Fibroblast of gingiva (primary cell): ENCODE measurements at regions not wholly inside any gene's neighbourhood (a gene's known extent, or its start where the extent isn't known, plus 50 kb on each side); places are given as distances from the start of the nearest gene placed in this dataset.
"Not testable (repeated sequence)": the region's sequence is repeated elsewhere in the genome, so short reads cannot be mapped to it uniquely, and the experiment has no call there.

Experiments
- DNase-seq: peaks from one replicate; pipeline ENCODE4 v3.0.0-alpha.2; 2011; ENCODE audit warnings: low read depth

DNA sequence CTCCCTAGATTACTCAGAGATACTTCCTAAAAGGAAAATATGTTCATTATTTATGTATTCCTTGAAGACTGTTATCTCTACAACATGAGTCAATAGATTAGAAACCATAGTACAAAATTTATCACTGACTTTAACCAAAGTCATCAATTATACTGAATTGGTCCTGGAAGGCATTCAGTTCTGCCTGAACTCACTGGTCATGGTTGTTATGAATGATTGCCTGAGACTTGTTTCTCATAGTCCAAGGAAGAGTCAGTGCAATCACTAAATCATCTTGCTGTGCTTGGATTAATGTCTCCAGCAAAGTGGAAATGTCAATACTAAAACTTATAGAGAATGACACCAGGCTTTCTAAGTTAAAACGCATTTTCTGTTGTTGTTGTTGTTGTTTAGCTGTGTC, 878.6 kb upstream of the MANEA start:
- DNase-seq, result no peak

DNA sequence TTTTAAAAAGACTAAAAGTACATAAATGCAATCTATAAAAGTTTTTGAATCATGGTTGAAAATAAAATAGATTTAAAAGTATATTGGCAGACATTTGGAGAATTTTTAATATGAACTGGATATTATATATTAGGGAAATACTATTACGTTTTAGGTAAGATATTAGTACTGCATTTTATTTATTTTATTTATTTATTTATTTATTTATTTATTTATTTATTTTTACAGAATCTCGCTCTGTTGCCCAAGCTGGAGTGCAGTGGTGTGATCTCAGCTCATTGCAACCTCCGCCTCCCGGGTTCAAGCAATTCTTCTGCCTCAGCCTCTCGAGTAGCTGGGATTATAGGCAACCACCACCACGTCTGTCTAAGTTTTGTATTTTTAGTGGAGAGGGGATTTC, 890.1 kb upstream of the MANEA start:
- DNase-seq, result not testable (repeated sequence)

DNA sequence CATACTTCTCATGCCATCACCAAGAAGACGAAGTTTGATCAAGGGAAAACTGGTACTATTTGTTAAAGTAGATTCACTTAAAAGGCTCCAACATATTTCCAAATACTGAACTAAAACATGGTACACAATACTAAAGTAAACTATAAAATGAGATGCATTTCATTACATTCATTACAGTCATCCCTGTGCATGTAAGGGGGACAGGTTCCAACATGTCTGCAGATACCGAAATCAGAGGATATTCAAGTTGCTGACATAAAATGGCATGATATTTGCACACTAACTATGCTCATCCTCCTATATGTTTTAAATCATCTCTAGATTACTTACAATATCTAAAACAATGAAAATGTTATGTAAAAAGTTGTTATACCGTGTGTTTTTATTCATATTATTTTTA, 893.9 kb upstream of the MANEA start:
- no peak for DNase-seq

DNA sequence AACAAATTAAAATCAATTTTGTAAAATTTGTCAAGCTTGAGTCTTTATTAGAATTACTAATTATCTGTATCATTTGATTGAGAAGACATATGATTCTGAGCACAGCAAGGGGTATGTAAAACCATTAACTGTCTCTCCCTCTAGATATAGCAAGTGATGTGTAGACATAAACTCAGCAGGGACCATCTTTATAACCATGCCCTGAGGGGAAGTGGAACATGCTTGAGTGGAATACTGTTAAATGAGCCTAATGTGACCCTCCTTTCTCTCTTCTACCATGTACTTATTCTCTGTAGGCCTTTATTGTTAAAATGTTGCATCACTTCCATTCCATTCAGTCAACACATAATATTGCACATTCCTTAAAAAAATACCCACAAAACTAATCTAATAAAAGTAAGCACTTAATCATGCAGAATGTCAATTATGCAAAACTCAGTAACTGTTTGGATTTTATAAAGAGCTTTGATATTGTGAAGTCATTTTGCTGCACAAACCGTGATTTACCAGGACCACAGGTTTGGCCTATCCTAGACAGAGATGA, 896.6 kb upstream of the MANEA start:
- no peak for DNase-seq

DNA sequence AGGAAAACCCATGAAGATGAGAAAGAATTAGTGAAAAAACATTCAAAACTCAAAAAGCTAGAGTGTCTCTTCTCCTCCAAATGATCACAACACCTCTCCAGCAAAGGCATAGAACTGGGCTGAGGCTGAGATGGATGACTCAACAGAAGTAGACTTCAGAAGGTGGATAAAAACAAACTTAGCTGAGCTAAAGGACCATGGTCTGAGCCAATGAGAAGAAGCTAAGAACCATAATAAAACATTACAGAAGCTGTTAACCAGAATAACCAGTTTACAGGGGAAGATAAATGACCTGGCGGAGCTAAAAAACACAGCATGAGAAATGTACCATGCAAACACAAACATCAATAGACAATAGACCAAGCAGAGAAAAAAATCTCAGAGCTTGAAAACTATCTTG, 904.1 kb upstream of the MANEA start:
- DNase-seq, result no peak

DNA sequence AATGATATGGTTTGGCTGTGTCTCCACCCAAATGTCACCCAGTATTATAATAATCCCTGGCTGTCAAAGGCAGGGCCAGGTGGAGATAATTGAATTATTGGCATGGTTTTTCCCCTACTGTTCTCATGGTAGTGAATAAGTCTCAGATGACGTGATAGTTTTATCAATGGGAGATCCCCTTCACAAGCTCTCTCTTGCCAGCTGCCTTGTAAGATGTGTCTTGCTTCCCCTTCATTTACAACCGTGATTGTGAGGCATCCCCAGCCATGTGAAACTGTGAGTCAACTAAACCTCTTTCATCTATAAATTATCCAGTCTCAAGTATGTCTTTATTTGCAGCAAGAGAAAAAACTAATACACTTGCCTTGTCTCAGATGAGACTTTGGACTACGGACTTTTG, 907.3 kb upstream of the MANEA start:
- DNase-seq, result no peak

DNA sequence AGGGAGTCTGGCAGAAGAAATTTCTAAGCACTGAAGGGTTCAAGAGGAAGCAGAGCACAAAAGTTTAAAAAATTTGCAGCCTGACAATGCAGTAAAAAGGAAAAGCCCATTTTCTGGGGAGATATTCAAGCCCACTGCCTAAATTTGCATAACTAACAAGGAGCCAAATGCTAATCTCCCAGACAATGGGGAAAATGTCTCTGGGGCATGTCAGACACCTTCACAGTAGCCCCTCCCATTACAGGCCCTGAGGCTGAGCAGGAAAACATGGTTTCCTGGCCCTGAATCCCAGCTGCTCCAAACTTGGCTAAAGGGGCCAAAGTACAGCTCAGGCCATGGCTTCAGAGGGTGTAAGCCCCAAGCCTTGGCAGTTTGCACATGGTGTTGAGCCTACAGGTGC, 908.5 kb upstream of the MANEA start:
- no peak for DNase-seq

DNA sequence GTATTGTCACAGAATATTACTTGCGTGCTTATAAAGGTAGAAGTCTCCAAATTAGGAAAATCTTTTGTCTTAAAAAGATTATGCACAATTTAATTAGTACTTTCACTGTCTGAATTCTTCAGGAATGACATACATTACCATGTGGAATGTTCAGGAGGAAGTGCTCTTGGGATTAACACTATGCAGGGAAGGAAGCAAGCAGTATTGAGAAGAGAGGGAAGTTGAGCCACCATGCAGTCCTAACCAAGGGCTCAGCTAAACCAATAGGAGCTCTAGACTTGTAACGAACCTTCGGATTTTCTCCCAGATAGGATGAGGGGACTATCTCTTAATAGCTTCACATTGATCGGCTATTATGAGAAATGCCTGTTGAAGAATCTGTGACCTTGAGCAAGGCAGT, 918.4 kb upstream of the MANEA start:
- DNase-seq, result no peak

DNA sequence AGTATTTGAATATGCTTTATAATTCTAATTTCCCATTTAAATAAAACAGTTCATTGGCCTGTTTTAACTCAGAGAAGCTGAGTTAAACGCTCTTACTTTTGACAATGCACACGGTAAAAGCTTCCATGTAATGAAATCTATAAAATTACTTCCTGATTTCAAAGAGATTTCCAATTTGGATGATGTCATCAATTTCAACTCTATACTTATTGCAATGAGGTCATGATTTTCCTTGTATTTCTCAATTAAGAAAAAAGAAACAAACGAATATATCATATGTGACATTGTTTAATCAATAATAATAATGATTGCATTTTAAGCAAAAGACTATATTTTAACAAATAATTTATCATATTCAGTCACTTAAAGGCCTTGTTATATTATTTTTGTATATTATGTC, 926.1 kb upstream of the MANEA start:
- no peak for DNase-seq

DNA sequence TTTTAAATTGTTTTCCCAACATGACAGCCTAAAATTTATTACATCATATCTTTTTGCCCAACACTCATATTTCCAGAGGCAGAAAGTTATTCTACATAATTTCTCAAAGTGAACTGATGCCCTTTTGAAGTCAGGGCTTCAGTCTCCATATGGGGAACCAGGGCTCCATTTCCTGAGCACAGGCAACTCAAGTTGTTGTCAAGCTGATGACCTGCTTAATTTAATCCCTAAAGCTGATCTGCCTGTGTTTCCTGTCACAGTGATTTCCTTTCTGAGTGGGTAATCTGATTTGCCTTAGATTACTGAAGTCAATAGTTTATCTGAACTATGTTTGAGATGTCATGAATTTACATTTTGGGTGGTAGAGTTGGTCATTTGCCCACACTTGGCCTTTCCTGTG, 932.1 kb upstream of the MANEA start:
- no peak for DNase-seq

DNA sequence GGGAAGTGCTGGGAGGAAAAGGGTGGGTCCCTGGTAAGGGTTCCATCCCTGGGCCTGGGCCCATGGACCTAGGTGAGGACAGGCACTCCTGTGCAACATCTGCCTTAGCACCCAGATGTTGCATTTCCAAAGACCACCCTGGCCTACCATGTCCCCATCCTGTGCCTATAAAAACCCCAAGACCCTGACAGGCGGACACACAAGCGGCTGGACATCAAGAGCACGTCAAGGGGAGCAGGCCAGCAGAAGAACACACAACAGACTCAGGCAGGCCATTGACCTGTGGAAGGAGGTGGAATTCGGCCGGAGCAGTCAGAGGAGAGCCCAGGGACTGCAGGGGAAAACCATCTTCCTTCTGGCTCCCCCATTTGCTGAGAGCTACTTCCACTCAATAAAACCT, 937.8 kb upstream of the MANEA start:
- DNase-seq, result no peak

DNA sequence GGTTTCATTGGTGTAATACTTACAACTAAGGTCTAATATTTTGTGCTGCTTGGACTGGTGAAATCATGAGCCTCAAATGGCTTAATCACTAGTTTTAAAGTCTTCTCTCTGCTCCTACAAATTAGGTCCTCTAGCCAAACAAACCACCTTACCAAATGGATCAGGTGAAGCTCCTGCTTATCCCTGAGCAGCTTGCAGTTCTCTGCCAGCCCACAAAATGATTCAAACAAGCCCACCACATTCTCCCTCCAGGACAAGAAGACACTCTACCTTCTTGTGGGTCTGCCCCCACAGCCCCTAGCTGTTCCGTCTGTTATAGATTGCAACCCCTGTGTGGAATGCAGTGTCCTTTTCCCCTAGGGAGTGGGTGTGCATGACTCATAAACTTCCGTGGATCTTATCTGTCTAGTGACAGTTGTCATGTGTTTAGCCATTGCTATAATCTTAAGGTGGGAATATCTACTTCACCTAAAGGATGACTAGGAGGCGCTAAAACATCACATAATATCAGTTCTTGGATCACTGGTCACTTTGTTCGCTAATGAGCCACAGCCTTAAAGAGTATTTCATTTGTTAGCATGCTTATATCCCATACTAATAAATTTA, 940.5 kb upstream of the MANEA start:
- DNase-seq, result no peak

DNA sequence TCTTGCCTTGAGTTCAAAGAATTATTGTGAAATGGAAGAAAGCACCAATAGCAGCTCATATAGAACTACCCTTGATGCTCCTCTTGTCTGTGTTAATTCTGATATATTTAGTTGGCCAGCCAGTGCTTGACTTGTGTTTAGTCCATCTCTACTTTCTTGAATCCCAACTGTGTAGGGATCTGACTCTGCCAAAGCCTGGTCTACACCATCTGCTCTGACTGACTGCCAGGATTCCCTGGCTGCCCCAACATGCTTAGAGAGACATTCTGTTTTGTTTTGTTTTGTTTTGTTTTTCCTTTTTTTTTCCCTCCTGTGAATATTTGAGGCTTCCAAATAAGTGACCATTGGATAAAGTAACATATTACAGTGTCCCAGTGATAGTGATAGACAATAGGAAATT, 953.7 kb upstream of the MANEA start:
- no peak for DNase-seq

DNA sequence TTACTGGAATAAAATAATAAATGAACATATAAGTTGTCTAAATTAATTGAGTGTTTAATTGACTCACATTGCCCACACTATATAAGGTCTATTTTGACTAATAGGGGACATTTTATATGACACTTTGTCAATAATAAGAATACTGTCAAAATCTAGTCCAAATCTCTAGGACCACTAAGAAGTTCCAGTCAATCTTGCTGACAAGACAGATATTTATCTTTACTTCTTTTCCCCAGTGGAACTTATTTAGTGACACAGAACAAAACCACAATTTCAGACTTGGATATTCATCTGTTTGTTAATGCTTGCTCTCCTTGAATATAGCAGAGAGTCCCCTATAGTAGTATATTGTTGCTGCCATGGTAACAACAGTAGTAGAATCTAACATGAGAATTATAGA, 954.6 kb upstream of the MANEA start:
- DNase-seq, result no peak

DNA sequence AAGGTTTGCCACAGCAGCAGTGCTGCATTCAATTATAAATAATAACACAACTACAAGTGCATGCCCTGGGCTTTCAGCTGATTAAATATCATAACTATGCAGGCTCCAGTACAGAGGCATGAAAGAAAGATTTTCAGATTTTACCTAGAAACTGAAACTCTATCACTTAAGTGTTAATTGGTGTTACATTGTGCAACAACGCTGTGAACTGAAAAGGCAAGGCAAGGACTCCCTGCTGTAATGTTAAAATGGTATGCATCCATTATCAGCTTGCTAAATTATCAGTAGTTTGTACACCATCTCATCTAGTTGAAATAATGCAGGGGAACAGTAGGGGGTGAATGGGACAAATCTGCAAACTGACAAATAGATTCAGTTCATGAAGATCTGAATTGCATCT, 976.7 kb upstream of the MANEA start:
- no peak for DNase-seq

DNA sequence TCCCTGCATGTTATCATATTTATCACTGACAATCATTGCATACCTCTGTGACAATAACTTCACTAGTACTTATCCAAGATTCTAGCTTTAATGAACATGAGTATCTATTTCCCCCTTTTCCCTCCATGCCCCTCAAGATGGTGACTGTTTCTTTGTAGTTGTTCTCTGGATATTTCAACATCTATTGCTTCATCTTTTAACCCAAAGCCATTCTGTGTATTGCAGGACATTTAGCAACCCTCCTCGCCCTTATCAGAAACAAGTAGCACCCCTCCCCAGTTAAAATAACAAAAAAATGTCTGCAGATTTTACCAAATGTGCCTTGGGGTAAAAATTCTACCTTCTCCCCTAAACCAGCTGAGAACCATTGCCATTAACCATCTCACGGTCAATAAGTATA, 979.8 kb upstream of the MANEA start:
- DNase-seq, result no peak

DNA sequence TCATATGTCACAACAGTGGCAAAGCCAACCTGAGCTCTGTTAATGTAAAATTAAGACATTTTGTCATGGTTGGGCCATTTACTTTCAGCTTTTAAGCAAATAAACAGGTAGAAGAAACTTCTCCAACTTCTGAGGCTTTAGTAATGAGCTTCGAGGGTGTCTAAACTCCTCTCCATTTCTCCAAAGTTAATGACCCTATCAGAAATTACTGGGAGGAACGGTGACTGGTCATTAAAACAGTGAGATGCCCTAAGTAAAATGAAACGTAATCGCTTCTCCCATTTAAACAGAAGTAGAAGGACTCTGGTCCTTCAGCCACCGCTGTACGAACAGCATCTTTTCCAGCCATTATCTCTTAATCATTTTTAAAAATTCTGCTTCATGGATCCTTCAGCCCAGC, 986.9 kb upstream of the MANEA start:
- no peak for DNase-seq

DNA sequence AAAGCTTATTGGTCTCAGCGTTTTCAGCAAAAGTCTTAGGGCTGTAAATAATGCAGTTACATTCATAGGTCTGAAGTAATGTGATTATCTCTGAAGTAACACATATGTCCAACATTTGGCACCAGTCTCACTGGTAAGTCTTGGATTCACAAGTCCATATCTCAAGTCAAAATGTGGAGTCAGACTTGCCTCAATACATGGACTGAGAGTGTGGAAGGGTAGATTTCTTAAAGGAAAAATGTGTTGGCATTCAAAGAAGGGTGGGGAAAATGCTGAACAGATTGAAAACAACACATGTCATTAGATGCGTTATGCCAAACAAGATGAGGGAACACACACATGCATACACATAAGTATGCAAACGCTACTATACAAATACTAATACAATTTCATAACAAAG, 989.0 kb upstream of the MANEA start:
- DNase-seq, result no peak

DNA sequence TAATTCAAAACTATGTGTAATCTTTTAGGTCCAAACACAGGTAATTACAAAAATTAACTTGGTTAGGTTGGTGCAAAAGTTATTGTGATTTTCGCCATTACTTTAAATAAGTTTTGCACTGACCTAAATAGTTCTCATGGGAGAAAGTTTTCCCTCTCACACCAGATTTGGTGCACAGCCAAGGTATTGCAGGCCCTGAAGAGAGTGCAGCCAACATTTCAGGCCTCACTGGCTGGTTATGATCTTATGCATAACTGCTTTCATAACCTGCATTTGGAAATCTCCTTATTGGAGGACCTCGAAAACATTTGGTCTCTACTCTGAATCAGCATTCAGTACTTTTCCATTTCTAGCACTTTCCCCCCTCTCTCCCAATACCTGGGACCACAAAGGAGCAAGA, 993.1 kb upstream of the MANEA start:
- no peak for DNase-seq

DNA sequence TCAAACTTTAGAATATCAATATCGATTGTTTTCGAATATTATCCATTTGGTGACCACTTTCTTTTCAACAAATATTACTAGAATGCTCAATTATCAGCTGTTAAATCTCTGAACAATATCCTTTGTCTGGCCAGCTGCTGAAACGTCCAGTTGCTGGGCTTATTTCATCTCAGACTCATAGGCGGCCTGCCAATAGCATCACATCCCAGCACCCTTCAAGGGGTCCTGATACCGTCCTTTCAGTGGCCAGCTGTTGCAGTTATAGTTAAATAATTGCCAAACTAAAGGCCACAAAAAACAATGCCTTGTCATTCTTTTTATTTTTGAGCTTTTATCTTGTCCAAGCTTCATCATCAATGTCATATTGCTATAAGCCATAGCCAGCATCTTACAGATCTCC, 1006.8 kb upstream of the MANEA start:
- no peak for DNase-seq

DNA sequence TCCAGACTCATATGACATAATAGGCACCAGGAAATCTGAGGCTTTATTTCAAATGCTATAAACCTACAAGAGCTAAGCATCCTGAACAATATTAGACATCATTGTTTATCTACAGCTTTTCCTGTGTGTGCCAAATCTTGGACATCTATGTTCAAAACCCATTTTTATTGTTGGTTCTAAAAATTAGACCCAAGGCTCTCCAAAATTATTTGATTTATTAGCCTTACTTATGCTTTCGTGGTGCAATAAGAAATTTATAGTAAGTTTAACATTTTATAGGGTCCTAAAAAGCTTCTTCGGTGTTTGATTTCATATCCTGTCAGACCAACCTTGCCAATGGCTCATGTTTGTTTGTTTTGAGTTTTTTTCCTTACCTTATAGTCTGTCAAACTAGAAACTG, 1014.5 kb upstream of the MANEA start:
- no peak for DNase-seq

DNA sequence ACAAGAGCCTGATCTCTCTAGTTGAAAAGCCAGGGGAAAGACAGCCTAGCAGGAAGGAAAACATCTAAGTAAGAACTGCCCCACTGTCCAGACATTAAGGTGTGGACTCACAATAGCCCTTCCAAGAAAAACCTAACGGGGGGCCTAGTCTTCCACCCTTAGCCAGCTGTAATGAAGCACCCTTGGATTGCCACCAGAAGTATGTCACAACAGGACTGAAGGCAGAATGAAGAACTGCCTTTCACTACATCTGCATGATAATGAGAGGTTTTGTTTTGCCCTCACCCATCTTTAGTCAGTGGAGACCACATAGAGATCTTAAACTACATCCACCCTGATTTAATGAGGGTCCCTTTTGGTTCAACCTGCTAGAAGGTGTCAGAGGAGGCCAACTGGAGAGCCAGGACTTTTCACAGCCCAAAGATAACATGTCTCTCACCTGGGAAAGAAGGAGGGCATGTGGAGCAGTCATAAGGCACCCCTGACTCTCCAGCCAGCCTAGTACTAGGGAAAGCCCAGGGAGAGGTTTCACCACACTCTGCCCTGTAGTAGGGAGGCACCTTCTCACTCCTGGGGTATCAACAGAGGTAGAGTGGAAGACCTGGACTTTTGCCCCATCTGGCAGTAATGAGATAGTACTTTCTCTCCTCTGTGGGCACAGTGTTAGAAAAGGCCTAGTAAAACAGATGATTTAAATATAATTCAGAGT, 1017.4 kb upstream of the MANEA start:
- no peak for DNase-seq

DNA sequence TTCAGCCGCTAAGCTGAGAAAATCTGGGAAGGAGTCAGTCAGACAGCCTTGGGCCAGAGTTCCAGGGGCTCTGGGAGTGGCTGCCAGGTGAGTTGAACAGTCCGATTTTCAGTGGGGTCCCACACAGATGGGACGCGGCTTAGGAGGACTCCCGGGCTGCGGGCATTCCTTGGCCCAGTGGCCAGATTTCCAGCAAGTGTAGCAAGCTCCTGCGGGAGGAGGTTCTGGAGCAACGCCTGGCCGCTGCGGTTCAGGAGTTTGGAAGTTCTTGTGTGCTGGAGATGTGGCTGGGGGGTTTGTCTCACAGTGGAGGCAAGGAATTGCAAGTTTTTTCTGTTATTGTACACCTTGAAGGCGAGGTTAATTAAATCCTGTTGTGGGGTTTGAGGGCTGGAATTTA, 1020.1 kb upstream of the MANEA start:
- DNase-seq, result not testable (repeated sequence)

DNA sequence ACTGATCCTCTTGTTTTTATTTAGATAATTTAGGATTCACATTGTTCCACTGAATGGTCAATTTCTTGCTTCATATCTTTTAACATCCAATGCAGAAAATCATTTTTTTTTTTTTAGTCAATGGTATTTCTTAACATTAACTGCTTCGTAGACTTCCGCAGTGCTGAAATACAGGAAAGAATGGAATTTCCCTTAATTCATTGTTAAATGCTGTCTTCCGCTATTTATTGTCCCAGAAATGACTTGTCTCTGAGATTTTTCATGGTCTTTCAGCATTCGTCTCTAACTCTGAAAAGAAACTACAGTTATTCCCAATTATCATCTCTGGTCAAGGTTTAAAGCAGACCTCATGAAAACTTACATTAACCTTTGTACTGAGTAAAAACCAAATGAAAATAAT, 1029.1 kb upstream of the MANEA start:
- no peak for DNase-seq
